Neural crest cell (in vitro differentiated cells): ENCODE measurements at regions not wholly inside any gene's neighbourhood (a gene's known extent, or its start where the extent isn't known, plus 50 kb on each side); places are given as distances from the start of the nearest gene placed in this dataset.

ENCODE experiments used
- DNase-seq: peaks from one replicate; pipeline ENCODE4 v3.0.0; 2021; ENCODE audit warnings: low read depth, mixed read lengths, low spot score
- H3K27ac Mint-ChIP-seq: one replicate; pipeline ENCODE4 v1.8.0; 2021; ENCODE audit warnings: mild to moderate bottlenecking, mixed read lengths; ENCODE audit not compliant: unreplicated experiment
- H3K27me3 Mint-ChIP-seq: 2 replicates; pipeline ENCODE4 v1.8.0; 2021; ENCODE audit warnings: low read depth, mild to moderate bottlenecking, mixed read lengths
- H3K36me3 Mint-ChIP-seq: 2 replicates; pipeline ENCODE4 v1.8.0; 2021; ENCODE audit warnings: low read depth, mild to moderate bottlenecking, mixed read lengths
- H3K4me1 Mint-ChIP-seq: 2 replicates; pipeline ENCODE4 v1.8.0; 2021; ENCODE audit warnings: mixed read lengths
- H3K4me3 Mint-ChIP-seq: one replicate; pipeline ENCODE4 v1.8.0; 2021; ENCODE audit warnings: mild to moderate bottlenecking, mixed read lengths
- H3K9me3 Mint-ChIP-seq: 2 replicates; pipeline ENCODE4 v1.8.0; 2021; ENCODE audit warnings: mixed read lengths
- TF ChIP-seq, protein P1 (sequence below): fragments of 200-600 bp; sonication (generic); conservative IDR thresholded peaks from 2 replicates; pipeline ENCODE4 v1.5.0; 2021; ENCODE audit warnings: antibody characterized with exemption, mild to moderate bottlenecking

DNA sequence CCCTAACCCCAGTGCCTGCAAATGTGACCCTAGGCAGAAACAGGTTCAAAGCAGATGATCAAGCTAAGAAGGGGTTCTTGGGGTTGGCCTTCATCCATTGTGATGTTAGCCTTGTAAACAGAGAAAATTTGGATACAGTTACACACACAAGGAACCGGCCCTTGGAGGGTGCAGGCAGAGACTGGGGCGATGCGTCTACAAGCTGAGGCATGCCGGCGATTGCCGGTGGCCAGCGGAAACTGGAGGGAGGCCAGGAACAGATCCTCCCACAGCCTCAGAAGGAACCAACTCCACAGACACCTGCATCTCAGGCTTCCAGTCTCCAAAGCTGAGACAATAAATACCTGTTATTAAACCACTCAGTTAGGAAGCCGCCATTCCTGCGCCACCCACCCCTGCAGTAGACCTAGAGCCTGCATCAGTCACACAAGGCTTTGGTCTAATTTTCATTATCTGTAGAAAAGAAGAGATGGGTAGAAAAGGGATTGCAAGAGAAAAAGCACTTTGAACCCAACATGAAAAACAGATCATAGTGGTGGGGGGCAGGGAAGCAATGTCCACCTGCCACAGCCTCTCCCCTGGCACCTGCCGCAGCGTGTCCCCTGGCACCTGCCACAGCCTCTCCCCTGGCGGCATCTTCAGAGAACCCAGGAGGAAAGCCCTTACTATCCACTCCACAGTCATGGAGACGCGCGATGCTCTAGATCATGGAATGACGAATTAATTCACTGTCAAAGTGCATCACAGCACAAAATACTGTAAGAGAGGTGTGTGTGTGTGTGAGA is 119.7 kb upstream of the SOX1 start:
- peaks cover 5% of the 10 kb centered on the region for H3K36me3 Mint-ChIP-seq
- peaks cover 5% of the 10 kb centered on the region for H3K4me1 Mint-ChIP-seq
- no peak overlapping the region for H3K4me3 Mint-ChIP-seq
- H3K27ac Mint-ChIP-seq: no peak overlapping the region
- TF ChIP-seq, protein P1, sequence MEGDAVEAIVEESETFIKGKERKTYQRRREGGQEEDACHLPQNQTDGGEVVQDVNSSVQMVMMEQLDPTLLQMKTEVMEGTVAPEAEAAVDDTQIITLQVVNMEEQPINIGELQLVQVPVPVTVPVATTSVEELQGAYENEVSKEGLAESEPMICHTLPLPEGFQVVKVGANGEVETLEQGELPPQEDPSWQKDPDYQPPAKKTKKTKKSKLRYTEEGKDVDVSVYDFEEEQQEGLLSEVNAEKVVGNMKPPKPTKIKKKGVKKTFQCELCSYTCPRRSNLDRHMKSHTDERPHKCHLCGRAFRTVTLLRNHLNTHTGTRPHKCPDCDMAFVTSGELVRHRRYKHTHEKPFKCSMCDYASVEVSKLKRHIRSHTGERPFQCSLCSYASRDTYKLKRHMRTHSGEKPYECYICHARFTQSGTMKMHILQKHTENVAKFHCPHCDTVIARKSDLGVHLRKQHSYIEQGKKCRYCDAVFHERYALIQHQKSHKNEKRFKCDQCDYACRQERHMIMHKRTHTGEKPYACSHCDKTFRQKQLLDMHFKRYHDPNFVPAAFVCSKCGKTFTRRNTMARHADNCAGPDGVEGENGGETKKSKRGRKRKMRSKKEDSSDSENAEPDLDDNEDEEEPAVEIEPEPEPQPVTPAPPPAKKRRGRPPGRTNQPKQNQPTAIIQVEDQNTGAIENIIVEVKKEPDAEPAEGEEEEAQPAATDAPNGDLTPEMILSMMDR: no peak
- DNase-seq: no peak
- peaks cover 9% of the 10 kb centered on the region for H3K9me3 Mint-ChIP-seq
- H3K27me3 Mint-ChIP-seq: no peaks in the 10 kb centered on the region

DNA sequence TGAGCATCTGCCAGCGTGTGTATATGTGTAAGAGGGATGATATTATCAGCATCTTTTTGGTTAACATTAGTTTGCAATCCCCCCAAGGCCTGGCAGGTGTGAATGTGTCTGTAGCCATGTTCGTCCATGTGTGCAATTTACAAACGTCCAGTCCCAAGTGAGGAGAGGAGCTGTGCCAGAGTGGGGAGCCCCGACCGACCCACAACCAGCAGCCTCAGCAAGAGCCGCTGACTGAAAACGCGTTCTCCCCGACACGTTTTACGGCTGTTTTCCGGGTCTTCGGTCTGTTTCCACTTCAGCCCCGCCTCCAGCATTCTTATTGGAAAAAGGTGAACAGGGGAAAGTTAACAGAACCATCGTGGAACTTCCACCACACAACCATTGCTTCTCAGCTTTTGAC is 119.1 kb upstream of the SOX1 start:
- Mint-ChIP-seq H3K4me1 (peaks cover 5% of the 10 kb centered on the region), H3K27me3 (no peaks in the 10 kb centered on the region), H3K27ac (no peak overlapping the region), H3K4me3 (no peak overlapping the region), H3K36me3 (peaks cover 5% of the 10 kb centered on the region), H3K9me3 (peaks cover 9% of the 10 kb centered on the region)
- DNase-seq: no peak
- TF ChIP-seq, protein P1: no peak

DNA sequence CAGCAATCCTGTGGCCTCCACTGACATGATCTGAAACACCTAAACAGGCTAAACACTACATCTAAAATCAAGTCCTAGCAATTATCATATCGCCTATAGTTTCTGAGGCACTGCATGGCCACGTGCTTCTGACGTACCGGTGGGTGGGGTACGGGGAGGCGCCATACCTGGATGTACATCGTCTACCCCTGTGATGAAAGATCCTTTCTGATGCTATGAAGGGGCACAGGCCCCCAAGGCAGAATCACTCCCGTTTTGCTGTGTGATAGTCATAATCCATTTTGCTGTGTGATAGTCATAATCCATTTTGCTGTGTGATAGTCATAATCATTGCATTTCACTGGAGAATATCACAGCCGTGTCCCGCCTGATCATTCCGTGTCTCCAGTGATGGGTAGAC is 118.7 kb upstream of the SOX1 start:
- H3K4me3 Mint-ChIP-seq: no peak overlapping the region
- H3K36me3 Mint-ChIP-seq: peaks cover 5% of the 10 kb centered on the region
- no peak overlapping the region for H3K27ac Mint-ChIP-seq
- no peaks in the 10 kb centered on the region for H3K27me3 Mint-ChIP-seq
- TF ChIP-seq, protein P1: no peak
- DNase-seq: no peak
- H3K4me1 Mint-ChIP-seq: peaks cover 5% of the 10 kb centered on the region
- peaks cover 9% of the 10 kb centered on the region for H3K9me3 Mint-ChIP-seq

DNA sequence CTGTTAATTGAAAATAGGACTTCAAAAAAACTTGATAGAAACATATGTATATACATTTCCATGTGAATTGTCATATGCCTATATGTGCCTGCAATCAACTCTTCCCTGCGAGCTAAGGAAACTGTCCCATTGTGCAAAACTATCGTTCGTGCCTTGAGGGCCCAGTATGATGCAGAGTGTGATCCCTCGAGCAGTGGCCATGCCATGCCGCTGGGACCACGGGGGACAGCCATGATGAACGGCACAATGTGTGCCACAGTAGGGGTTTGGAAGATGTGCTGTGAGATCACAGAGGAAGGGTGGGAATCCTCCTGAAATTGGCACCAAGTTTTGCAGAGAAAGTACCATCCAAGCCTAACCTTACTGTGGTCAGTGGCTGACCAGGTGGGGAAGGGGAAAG is 118.1 kb upstream of the SOX1 start:
- no peak for DNase-seq
- Mint-ChIP-seq H3K9me3 (peaks cover 9% of the 10 kb centered on the region), H3K4me1 (peaks cover 5% of the 10 kb centered on the region), H3K36me3 (peaks cover 5% of the 10 kb centered on the region), H3K27me3 (no peaks in the 10 kb centered on the region), H3K4me3 (no peak overlapping the region), H3K27ac (no peak overlapping the region)
- TF ChIP-seq, protein P1: no peak

DNA sequence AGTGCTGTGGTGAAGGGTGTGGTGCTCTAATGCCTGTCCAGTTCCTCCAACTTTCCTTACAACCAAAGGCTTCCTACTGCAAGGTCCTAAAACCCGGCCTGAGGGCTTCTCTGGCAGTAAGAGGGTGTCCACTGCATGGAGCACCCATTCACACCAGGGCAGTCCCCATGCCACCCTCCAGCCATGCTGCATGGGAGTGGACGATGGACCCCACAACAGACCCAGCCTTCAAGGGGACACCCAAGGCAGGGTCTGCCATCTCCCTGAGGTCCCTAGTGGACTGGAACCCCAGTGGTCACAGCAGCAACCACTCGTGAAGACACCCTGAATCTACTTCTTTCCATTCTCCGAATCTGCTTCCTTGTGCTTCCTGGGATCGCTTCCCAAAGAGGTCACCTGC is 117.6 kb upstream of the SOX1 start:
- H3K27me3 Mint-ChIP-seq: no peaks in the 10 kb centered on the region
- peaks cover 5% of the 10 kb centered on the region for H3K4me1 Mint-ChIP-seq
- no peak overlapping the region for H3K27ac Mint-ChIP-seq
- no peak for DNase-seq
- H3K4me3 Mint-ChIP-seq: no peak overlapping the region
- H3K36me3 Mint-ChIP-seq: peaks cover 5% of the 10 kb centered on the region
- H3K9me3 Mint-ChIP-seq: peaks cover 9% of the 10 kb centered on the region
- TF ChIP-seq, protein P1: no peak
